Fibroblast of the aortic adventitia (primary cell): ENCODE measurements at regions not wholly inside any gene's neighbourhood (a gene's known extent, or its start where the extent isn't known, plus 50 kb on each side); places are given as distances from the start of the nearest gene placed in this dataset.

Experiments used
- DNase-seq: peaks from one replicate; pipeline ENCODE4 v3.0.0-alpha.2; 2010; ENCODE audit warnings: low read depth
- H3K4me3 ChIP-seq: 2 replicates; pipeline ENCODE4 v1.5.1; 2011; ENCODE audit warnings: low read depth, mild to moderate bottlenecking, control low read depth, low read length, moderate library complexity
- TF ChIP-seq, protein P1 (sequence below): IDR thresholded peaks from 2 replicates; pipeline ENCODE4 v1.5.1; 2011; ENCODE audit warnings: mild to moderate bottlenecking, low read length, control low read depth, inconsistent platforms; ENCODE audit not compliant: insufficient read depth

- TF ChIP-seq, protein P1, sequence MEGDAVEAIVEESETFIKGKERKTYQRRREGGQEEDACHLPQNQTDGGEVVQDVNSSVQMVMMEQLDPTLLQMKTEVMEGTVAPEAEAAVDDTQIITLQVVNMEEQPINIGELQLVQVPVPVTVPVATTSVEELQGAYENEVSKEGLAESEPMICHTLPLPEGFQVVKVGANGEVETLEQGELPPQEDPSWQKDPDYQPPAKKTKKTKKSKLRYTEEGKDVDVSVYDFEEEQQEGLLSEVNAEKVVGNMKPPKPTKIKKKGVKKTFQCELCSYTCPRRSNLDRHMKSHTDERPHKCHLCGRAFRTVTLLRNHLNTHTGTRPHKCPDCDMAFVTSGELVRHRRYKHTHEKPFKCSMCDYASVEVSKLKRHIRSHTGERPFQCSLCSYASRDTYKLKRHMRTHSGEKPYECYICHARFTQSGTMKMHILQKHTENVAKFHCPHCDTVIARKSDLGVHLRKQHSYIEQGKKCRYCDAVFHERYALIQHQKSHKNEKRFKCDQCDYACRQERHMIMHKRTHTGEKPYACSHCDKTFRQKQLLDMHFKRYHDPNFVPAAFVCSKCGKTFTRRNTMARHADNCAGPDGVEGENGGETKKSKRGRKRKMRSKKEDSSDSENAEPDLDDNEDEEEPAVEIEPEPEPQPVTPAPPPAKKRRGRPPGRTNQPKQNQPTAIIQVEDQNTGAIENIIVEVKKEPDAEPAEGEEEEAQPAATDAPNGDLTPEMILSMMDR, result no peak
- no peak overlapping the region for H3K4me3 ChIP-seq
- no peak for DNase-seq
Observed at GRCh38 chr1:5343256-5344020, 648.8 kb downstream of the NPHP4 start.

DNA sequence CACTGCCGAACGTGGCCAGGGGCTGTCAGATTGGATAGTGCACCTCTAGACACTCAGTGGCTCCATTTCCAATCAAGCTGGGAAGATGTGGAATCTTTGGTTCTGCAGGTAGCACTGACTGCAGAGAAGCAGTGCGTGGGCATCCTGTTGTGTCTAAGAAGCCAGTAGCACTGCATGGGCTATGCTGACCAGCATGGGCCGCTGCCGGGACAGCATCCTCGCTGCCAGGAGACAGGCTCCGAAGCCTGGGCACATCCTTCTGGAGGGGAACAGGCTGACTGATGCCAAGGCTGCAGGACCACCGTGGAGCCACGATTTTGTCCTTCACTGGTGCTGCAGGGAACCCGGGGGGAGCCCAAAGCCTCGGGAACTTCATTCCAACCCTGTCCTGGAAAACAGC, 649.4 kb downstream of the NPHP4 start:
- no peak for DNase-seq
- H3K4me3 ChIP-seq, result no peak overlapping the region
- TF ChIP-seq, protein P1, result no peak

DNA sequence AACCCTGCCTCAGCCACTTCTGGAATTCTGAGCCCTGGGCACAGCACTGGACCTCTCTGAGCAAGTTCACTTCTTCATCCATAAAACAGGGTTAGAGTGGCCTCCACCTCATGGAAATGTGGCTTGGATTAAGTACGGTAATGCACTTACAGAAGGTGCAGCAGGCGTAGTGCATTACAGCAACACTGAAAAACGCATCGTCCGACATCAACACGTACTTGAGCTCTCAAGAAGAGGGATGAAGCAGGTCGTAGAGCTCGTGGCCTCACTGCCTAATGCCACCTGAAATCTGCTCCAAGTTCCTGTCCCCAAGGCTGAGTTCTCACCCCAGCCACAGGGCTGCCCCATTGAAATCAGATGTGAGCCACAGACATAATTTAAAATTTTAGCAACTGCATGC, 650.1 kb downstream of the NPHP4 start:
- DNase-seq, result no peak
- TF ChIP-seq, protein P1, result no peak
- no peak overlapping the region for H3K4me3 ChIP-seq

DNA sequence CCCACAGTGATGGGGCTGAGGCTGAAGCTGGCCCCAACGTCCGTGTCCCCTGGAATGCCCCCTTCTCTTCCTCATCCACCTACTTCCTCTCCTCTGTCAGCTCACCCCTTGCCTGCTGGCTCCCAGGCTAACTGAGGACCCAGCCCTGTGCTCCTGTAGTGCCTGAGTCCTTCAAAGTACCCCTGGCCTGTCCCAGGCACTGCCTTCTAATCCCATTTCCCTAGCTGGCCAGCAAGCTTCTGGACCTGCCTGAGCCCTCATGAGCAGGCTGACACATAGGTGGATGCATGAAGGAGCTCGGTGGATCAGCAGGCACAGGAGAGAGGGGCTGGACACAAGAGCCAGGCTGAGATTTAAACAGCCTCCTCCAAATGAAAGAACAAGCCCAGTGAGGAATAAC, 650.8 kb downstream of the NPHP4 start:
- no peak for DNase-seq
- no peak overlapping the region for H3K4me3 ChIP-seq
- TF ChIP-seq, protein P1, result no peak

DNA sequence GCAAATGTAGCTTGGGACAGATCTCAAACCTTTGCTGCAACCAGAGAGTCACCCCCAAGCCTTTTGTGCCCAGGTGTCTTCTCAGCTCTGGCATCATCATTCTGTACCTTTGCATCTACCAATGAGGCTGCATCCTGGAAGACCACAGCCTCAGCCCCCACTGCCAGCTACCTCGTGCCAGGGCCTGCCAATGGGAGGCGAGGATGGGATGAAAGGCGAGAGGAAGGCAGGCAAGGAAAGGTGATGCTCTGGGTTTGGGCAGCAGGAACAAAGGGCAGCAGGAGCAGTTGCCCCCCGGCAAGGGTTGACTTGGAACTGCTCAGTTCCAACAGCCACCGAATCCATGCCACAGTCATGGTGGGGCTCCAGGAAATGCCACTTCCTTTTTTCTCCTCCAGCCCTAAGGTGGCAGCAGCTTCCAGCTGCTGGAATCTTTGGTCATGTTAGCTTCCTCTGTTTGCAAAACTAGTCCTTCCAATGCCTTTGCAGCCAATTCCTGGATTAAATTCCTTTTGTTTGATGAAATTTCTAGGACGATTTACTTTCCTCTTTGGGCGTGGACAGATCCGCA, 651.6 kb downstream of the NPHP4 start:
- DNase-seq, result no peak
- no peak overlapping the region for H3K4me3 ChIP-seq
- TF ChIP-seq, protein P1, result no peak

DNA sequence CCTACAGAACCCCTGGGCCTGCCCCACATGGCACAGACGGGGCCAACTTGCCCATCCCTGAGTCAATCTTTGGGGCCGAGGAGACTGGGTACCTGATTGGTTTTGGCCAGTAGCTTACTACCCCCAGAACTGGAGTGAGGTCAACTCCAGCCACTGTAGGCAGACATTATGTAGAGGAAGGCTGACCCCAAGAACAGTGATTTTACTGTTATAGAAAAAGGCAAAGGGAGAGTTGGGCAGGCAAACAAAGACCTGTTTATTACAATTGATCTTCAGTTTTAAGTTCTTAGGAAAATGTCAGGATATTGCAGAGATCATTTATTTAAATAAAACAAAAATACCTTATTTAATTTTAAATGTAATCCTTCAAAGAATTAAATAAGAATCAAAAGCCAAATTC, 653.8 kb downstream of the NPHP4 start:
- no peak overlapping the region for H3K4me3 ChIP-seq
- TF ChIP-seq, protein P1, result no peak

More for the DNA sequence above, 653.8 kb downstream of the NPHP4 start:
- no peak for DNase-seq
